ENCODE measurements at regions not wholly inside any gene's neighbourhood (a gene's known extent, or its start where the extent isn't known, plus 50 kb on each side); places are given as distances from the start of the nearest gene placed in this dataset.

DNA sequence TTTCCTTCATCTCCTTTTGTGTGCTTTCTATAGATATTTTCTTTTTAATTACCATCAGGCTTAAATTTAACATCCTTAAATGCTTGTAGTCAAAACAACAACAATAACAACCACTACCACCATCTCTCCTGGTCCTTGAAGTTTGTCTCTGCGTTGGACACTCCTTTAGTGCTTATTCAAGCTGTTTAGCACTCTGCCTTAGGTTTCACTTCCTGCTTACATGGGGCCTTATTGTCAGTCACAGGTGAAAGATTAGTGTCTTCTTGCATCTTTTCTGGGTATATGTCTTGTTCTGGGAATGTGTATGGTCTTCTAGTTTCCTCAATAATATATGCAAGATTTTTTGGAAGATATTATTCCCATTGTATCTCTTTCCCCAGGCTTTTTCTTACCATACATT is 240.1 kb upstream of the NXPH2 start:
- DNase-seq (ENCODE audit: low spot score): no peak

DNA sequence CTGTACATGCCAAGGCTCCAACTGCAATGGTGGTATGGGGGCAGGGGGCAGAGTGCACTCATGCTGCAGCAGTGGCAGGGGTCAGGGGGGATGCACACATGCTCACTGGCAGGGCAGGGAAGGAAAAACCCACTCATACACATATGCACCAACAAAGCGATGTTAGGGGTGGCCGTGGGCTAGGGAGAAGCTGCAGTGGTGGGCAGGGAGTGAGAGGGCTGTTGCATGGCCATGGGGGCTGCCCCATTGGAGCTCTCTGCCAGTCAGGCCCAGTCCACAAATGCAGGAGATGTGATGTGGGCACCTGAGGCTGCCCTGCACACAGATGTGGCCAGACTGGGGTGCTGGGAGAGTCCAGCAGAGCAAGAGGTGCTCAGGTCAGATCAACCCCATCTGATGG is 238.1 kb upstream of the NXPH2 start:
- no peak for DNase-seq (ENCODE audit: low spot score)

DNA sequence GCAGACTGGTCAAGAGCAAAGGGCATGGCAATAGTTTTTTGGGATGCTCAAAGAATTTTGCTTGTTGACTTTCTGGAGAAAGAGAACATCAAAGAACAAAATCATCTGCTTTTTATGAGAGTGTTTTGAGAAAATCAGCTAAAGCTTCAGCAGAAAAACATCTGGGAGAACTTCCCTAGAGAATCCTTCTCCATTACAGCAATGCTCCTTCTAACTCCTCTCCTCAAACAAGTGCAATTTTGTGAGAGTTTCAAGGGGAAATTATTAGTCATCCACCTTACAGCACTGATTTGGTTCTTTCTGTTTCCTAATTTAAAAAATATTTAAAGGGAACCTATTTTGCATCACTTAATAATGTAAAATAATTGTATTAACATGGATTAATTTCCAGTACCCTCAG is 226.9 kb upstream of the NXPH2 start:
- no peak for DNase-seq (ENCODE audit: low spot score)

DNA sequence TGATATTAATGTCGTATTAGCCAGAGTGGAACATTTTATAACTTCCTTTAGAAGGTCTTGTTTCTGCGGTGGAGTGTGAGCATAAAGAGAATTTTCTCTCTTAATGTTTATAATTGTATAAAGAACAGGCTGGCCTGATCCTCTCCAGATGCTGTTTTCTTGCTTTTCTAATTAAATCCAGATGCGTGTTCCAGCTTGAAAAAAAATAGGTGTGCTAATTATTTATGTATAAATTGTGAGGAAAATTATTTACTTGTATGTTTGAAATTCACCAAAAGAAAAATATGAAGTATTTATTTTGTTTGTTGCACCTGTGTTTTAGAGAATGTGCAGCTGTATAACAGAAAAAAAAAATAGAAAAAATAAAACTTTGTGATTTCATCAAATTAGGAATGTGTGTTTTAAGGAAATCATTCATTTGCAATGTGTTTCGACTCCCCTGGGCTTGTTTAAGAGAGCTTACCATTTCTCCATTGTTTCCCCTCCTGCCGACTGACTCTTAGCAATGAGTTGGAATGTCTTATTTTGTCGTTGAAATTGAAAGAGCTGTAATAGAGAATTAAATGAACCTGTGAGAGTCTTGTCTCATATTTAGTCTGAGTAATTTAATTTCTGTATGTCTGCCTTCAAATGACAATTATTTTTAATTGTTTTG is 220.1 kb upstream of the NXPH2 start:
- DNase-seq (ENCODE audit: low spot score): no peak

DNA sequence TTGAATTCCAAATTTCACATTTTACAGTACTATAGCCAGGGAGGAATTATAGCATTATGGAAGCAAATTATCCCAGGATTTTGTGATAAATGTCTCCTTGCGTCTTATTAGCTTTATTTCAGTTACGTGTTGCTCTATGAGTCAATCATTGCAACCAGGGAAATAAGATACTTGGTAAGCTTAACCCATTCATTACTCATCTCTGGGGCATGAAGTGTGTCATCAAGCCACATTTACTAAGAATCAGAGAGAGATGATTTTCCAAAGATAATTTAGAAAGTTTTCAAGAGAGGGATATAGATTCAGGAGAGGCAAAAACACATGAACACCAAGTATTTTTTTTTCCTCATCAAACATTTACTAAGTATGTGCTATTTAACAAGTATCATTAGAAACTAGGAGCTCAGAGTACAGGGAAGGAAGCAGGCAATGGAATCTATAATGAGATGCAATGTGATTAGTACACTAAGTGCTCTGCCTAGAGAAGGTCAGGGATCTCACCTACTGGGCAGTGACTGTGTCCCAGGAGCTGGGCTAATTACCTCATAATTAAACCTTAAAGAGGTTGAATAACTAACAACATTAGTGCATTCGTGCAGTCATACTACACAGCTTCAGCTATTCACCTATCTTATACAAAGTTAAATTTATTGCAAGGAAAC is 217.8 kb upstream of the NXPH2 start:
- DNase-seq (ENCODE audit: low spot score): no peak

DNA sequence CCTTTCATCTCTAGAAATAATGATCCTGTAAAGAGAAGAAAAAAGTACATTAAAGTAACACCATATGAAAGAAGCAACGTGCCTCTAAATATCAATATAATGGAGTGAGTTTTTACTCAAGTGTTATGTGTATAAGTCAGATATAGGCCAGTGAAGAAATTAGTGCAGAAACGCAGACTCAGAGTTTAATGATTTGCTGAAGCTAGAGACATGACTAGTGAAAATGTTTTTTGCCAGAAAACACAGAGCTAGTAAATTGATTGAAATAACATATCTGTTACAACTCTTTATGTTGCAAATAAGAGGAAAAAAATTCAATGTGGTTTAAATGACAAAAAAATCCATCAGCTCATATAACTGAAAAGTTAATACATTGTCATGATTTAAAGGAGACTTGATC is 217.2 kb upstream of the NXPH2 start:
- no peak for DNase-seq (ENCODE audit: low spot score)

DNA sequence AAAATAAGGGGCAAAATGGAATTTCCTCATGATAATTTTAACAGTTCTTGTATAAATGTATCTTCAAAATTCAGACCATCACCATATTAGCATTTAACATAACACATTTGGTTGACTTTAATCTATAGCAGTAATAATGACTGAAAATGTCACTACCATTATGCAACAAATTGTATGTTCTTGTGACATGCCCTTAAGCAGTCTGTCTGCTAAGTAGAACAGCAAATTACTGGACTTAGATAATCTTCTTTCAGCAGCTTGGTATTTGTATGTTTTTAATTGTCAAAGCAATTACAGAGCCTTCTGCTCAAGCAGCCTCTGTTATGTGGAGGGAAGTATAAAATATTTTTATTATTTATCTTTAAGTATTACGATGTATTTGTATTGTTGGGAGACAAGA is 214.3 kb upstream of the NXPH2 start:
- DNase-seq (ENCODE audit: low spot score): no peak

DNA sequence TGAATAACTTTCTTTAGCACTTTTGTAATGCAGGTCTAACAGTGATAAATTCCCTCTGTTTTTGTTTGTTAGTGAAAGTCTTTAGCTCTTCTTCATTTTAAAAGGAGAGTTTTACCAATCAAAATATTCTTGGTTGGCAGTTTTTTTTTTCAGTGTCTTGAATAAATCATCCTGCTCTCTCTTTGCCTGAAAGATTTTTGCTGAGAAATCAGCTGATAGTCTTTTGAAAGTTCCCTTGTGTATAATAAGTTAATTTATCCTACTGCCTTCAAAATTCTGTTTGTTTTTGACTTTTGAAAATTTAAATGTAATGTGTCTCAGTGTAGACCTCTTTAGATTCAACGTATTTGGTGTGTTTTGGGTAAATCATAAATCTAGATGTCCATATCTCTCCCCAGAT is 205.7 kb upstream of the NXPH2 start:
- DNase-seq (ENCODE audit: low spot score): no peak

DNA sequence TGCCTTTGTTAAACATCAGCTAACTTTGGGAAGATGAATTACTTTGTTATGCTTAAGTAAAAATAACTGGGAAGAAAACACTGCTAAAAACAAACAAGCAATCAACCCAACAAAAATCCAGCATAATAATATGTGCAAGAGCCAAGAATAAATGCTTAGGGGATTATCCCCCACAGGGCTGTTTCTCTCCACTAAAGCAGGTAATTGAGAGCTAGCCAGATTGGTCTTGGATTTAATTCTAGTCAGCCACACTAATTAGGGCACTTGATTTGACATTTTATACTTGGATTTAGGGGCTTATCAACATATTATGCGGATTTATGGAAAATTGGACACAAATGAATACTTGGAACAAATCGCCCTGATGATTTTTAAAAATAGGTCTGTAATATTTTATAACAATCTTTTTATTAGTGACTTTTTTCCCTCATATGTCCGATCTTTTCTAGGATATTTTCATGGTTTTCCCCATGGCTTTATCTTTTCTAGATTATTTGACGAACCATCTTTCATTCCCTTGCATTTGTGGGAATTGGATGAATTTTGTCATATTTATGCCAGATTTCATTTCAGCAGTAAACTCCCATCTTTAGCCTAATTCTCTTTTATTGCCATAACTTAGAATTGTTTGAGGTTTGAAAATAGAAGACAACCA is 199.1 kb upstream of the NXPH2 start:
- no peak for DNase-seq (ENCODE audit: low spot score)

DNA sequence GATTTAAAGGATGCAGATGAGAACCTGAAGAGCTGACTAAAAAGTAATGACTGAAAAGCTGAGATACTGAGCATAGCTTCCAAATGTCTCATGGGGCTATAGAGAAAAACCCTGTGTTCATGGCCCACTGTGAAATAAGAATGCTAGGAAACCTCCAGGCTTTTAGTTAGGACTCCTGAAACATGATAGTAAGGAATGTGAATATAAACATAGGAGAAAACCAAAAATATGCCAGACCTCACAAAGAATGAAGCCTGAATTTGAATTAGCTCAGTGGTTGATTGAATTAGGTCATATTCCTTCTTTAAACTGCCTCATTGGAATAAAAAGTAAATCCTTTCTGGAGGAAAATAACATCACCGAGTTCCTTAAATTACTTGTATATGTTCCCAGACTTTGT is 194.5 kb upstream of the NXPH2 start:
- DNase-seq (ENCODE audit: low spot score): no peak

DNA sequence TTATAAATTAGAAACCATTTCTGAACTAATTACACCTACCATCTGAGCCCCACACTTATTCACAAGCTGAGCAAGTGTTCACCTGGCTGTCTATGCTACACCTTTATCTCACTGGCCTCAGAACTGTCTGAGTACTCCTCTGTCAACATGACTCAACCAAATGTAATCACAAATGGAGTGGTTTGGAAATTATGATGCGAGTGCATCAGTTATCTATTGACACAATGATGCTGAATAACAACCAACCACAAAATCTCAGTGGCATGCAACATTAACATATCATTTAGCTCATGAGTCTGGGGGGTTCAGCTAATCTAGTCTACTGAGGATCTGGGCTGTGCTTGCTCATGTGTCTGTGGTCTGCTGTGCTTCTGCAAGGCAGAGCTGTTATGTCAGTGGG is 184.2 kb upstream of the NXPH2 start:
- no peak for DNase-seq (ENCODE audit: low spot score)

DNA sequence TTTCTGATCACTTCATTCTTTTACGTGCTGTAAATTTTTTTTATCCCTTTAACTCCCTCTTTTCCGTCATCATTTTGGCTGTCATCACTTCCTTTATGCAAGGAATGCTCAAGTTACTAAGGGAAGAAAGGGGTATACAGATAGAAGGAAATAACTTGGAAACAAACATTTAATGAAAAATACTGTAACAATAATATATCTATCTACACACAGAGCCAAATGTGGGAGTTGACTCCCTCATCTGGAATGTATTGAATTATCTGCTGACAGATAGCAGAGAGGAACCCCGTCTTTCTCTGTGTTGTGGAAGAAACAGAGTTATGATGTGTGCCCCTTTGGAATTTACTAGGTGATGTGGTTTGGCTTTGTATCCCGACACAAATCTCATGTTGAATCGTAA is 182.5 kb upstream of the NXPH2 start:
- no peak for DNase-seq (ENCODE audit: low spot score)

DNA sequence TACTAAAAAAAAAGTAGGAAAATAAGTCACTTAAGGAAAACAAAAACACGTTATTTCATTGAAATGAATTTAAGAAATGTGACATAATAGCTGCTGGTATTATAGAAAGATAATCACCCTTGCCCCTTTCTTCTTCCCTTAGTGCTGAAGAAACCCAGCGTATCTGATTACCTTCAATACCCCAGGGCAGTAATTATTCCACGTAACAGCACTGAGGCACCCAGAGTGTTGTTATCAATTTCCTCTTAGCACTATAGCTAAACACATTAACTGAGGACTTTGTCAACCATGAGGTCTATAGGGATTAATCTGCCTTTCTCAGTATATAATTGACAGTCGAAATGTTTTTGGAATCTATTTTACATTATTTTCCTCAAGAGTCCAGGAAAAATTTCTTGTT is 180.0 kb upstream of the NXPH2 start:
- no peak for DNase-seq (ENCODE audit: low spot score)

DNA sequence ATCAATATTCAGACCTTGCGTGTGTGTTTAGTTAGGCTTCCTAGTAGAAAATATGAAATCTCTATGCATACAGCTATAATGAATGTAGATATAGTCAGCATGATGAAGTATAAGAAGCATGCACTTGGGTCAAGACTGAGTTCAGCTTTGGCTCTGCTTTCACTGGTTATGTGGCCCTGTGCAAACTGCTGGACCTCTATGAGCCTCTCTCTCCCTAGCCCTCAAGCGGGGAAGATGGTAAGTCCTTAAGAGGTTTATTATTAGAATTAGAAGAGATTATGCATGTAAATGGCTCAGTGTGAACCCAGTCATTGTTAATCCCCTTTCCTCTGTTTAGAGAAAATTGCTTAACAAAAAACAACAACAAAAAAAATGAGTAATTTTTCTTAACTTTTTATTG is 178.8 kb upstream of the NXPH2 start:
- no peak for DNase-seq (ENCODE audit: low spot score)

DNA sequence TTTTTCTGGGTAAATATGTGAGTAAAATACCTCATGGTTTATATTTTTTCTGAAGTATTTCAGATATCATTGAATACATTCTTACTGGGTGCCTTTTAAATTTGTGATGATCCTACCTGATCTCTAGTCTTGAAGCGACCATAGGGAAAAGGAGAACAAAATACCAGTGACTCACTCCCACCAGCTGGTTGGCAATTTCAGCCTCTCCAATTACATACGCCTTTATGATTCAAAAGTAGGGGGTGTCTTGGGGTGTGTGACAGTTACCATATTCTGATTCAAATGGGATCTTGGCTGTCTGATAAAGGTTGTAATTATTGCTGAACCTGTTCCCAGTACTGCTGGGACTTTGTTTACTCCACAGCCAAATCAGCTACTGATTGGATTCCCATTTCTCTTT is 175.9 kb upstream of the NXPH2 start:
- DNase-seq (ENCODE audit: low spot score): no peak

DNA sequence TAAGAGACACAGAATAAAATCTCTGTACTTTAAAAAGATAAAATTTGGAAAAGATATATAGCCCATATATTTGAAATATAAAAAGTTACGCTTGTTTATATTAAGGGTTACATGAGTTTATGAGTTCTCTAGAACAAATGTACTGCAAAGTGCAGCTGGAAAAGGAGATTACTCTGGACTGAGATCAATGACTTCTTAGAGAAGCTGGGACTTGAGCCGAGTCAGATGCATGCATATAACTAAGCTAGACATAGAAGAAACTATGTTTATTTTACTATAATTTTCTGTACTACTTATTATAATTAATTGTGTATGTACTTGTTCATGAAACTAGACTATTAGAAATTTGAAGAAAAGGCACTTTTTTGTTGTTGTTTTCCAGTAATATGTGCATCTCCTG is 170.3 kb upstream of the NXPH2 start:
- DNase-seq (ENCODE audit: low spot score): no peak

DNA sequence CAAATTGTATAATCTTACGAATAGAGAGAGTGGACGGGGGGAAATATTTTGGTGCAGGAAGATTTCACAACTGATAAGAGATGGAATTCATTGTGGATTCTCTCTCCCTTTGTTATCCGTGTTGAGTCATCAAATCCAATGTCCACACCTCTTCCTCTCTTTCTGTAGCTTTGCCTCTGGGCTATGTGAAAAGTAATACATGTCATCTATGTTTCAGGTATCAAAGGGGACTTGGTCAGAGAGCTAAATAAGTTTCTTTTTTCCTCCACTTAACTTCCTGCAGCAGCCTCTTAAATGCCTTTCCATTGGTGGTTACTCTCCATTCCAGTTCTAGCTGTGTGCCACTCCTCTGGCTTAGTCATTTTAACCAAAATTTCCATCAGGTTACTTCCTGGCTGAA is 169.3 kb upstream of the NXPH2 start:
- no peak for DNase-seq (ENCODE audit: low spot score)

DNA sequence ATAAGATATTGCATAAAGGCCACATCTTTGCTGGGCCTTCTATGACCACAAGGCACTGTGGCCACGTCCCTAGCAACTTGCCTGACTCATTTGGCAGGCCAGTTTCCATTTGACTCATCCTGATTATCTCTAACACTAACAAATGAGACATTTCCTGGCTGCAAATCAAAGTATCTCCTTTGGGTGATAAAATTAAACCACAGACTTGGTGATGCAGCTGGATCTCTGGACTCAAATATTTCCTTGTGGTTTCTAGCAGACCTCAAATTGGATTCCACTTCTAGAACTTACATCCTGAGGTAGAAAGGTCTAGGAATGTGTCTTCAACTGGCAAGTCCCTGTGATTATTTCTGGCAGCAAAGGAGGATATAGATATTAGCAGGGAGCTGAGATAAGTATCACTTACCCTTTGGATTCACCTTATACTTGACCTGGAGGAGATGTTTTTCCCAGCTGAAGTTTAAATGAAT is 167.9 kb upstream of the NXPH2 start:
- DNase-seq (ENCODE audit: low spot score): no peak

DNA sequence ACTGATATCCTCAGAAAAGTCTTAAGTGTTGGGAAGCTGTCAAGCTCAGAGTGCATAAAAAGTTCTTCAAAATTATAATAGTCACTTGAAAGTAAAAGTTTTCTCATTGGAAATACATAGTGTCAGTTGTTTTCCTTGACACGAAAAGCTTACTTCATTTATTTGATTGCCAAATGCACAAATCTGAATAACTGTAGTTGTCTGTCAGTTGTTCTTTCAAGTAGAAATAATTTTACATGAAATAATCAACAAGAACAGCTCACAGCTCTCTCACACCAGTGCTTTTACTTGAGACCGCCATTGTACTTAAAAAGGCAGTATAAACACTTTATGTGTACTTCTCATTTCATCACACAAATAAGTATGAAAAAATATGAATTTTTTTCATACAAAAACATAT is 163.3 kb upstream of the NXPH2 start:
- DNase-seq (ENCODE audit: low spot score): no peak

DNA sequence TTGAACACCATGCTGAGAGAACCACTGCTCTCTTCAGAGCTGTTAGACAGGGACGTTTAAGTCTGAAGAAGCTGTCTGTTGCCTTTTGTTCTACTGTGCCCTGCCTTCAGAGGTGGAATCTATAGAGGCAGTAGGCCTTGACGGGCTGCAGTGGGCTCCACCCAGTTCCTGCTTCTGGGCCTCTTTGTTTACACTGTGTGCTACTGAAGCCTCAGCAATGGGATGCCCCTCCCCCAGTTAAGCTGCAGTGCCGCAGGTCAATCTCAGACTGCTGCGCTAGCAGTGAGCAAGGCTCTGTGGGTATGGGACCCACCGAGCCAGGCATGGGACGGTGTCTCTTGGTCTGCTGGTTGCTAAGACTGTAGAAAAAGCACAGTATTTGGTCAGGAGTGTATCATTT is 162.3 kb upstream of the NXPH2 start:
- peak; percentile 12 for DNase-seq (ENCODE audit: low spot score)

DNA sequence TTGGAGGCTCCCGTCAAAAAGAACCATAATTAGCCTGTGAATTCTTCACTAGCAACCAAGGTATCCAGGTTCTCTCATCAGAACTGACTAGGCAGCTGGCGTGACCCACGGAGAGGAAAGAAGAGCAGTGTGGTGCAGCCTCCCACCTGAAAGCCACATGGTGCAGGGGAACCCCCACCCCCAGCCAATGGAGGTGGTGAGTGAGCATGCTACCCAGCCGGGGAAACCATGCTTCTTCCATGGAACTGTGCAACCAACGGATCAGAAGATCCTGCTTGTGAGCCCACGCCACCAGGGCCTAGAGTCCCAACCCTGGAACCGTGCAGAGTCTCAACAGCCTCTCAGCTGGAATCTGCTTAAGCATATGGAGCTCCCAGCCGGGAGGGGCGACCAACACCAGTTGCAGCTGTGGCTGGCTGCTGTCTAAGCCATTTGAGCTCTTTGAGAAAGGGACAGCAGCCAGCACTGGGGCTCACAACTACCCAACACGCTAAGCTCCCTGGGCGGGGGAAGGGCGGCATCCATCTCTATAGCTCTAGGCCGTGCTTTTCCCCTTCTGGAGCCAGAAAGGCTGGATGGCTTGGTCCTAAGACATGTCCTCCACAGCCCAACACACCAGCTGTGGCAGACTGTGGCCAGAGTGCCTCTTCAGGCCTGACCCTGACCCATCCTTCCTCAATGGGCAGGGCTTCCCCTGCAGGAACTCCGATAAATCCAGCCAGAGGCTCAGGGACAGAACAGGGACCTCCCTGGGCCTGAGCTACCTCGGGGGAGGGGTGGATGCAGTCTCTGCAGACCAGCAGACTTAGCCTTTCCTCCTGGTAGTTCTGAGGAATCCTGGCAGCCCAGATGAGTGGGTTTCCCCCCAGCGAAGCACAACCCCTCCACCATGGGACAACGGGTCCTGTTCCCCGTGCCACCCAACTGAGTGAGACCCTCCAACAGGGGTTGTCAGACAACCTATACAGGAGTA is 151.4 kb upstream of the NXPH2 start:
- no peak for DNase-seq (ENCODE audit: low spot score)

DNA sequence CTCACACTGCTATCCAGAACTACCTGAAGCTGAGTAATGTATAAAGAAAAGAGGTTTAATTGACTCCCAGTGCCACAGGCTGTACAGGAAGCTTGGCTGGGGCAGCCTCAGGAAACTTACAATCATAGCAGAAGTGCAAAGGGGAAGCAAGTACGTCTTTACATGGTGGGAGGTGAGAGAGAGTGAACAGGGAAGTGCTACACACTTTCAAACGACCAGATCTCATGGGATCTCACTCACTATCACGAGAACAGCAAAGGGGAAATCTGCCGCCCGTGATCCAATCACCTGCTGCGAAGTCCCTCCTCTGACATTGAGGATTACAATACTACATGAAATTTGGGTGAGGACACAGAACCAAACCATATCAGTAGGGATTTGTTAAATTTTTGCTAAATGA is 150.4 kb upstream of the NXPH2 start:
- no peak for DNase-seq (ENCODE audit: low spot score)

Data from HuH-7 (cell line).